ENCODE measurements at regions not wholly inside any gene's neighbourhood (a gene's known extent, or its start where the extent isn't known, plus 50 kb on each side); places are given as distances from the start of the nearest gene placed in this dataset.

- Histone ChIP-seq H3K27ac (ENCODE audit: low read depth, low read length) (no peak overlapping the region), H3K9ac (ENCODE audit: extremely low read depth, low read length, poor library complexity, severe bottlenecking) (no peak overlapping the region), H3K4me1 (ENCODE audit: control insufficient read depth, insufficient read depth, low read length) (no peaks in the 10 kb centered on the region), H3K4me3 (ENCODE audit: low read length) (no peak overlapping the region), H3K36me3 (ENCODE audit: control insufficient read depth, insufficient read depth, low read length) (no peaks in the 10 kb centered on the region), H3K9me3 (ENCODE audit: control insufficient read depth, low read length) (no peaks in the 10 kb centered on the region), H3K27me3 (ENCODE audit: control insufficient read depth, insufficient read depth, low read length, poor library complexity, severe bottlenecking) (no peaks in the 10 kb centered on the region)
- TF ChIP-seq CTCF (conservative IDR thresholded peaks at IDR 0.05): no peak
- Mint-ChIP-seq H3K4me1 (peaks cover 18% of the 10 kb centered on the region), H3K36me3 (ENCODE audit: low read depth) (no peaks in the 10 kb centered on the region), H3K9me3 (no peaks in the 10 kb centered on the region), H3K27me3 (ENCODE audit: insufficient read depth) (no peaks in the 10 kb centered on the region), H3K27ac (no peak overlapping the region), H3K4me3 (no peak overlapping the region)
- DNase-seq: no peak
- 94 to 100% methylated on average over 2 to 3 of the region's 3 CpGs for WGBS, 2 experiments (ENCODE audit: insufficient coverage in 1 of 2, insufficient read length in 1 of 2)
Observed at GRCh38 chr2:58572731-58573130, 331.6 kb upstream of the FANCL start.

- TF ChIP-seq CTCF (conservative IDR thresholded peaks at IDR 0.05): peak; percentile 89
- no peaks in the 10 kb centered on the region for H3K9me3 Mint-ChIP-seq
- 39 to 52% methylated on average over 5 to 10 of the region's 10 CpGs for WGBS, 2 experiments (ENCODE audit: insufficient coverage in 1 of 2, insufficient read length in 1 of 2)
- no peak overlapping the region for H3K27ac Mint-ChIP-seq
- Histone ChIP-seq H3K4me3 (ENCODE audit: low read length) (no peak overlapping the region), H3K4me1 (ENCODE audit: control insufficient read depth, insufficient read depth, low read length) (no peaks in the 10 kb centered on the region), H3K9me3 (ENCODE audit: control insufficient read depth, low read length) (no peaks in the 10 kb centered on the region), H3K27me3 (ENCODE audit: control insufficient read depth, insufficient read depth, low read length, poor library complexity, severe bottlenecking) (no peaks in the 10 kb centered on the region), H3K27ac (ENCODE audit: low read depth, low read length) (no peak overlapping the region), H3K9ac (ENCODE audit: extremely low read depth, low read length, poor library complexity, severe bottlenecking) (no peak overlapping the region), H3K36me3 (ENCODE audit: control insufficient read depth, insufficient read depth, low read length) (no peaks in the 10 kb centered on the region)
- peaks cover 18% of the 10 kb centered on the region for H3K4me1 Mint-ChIP-seq
- peak; percentile 84 for DNase-seq
- H3K36me3 Mint-ChIP-seq (ENCODE audit: low read depth): no peaks in the 10 kb centered on the region
- no peaks in the 10 kb centered on the region for H3K27me3 Mint-ChIP-seq (ENCODE audit: insufficient read depth)
- H3K4me3 Mint-ChIP-seq: no peak overlapping the region
Observed at GRCh38 chr2:58571181-58571852, 330.2 kb upstream of the FANCL start.

GRCh38 chr2:58569475-58570185 is 328.5 kb upstream of the FANCL start:
- Mint-ChIP-seq H3K9me3 (no peaks in the 10 kb centered on the region), H3K27ac (peak overlapping the region; percentile 36), H3K36me3 (ENCODE audit: low read depth) (no peaks in the 10 kb centered on the region), H3K27me3 (ENCODE audit: insufficient read depth) (no peaks in the 10 kb centered on the region), H3K4me1 (peaks cover 18% of the 10 kb centered on the region), H3K4me3 (no peak overlapping the region)
- DNase-seq: peak; percentile 50
- H3K9me3 ChIP-seq (ENCODE audit: control insufficient read depth, low read length): no peaks in the 10 kb centered on the region
- no peaks in the 10 kb centered on the region for H3K36me3 ChIP-seq (ENCODE audit: control insufficient read depth, insufficient read depth, low read length)
- H3K27ac ChIP-seq (ENCODE audit: low read depth, low read length): no peak overlapping the region
- no peak overlapping the region for H3K4me3 ChIP-seq (ENCODE audit: low read length)
- no peak overlapping the region for H3K9ac ChIP-seq (ENCODE audit: extremely low read depth, low read length, poor library complexity, severe bottlenecking)
- WGBS, 2 experiments (ENCODE audit: insufficient coverage in 1 of 2, insufficient read length in 1 of 2): 70 to 75% methylated on average over 3 to 7 of the region's 7 CpGs
- TF ChIP-seq CTCF (conservative IDR thresholded peaks at IDR 0.05): no peak
- no peaks in the 10 kb centered on the region for H3K4me1 ChIP-seq (ENCODE audit: control insufficient read depth, insufficient read depth, low read length)
- no peaks in the 10 kb centered on the region for H3K27me3 ChIP-seq (ENCODE audit: control insufficient read depth, insufficient read depth, low read length, poor library complexity, severe bottlenecking)

All from endodermal cell (in vitro differentiated cells).